Fibroblast of villous mesenchyme (primary cell): ENCODE measurements at regions not wholly inside any gene's neighbourhood (a gene's known extent, or its start where the extent isn't known, plus 50 kb on each side); places are given as distances from the start of the nearest gene placed in this dataset.

Source experiments
- DNase-seq: peaks from one replicate; pipeline ENCODE4 v3.0.0-alpha.2; 2010; ENCODE audit warnings: low read depth
- H3K4me3 ChIP-seq: 2 replicates; pipeline ENCODE4 v1.5.1; 2011; ENCODE audit warnings: low read depth, mild to moderate bottlenecking, low read length
- CTCF ChIP-seq: IDR thresholded peaks from 2 replicates; pipeline ENCODE4 v1.5.1; 2012; ENCODE audit warnings: low read depth, mild to moderate bottlenecking, low read length; ENCODE audit not compliant: insufficient read depth

DNA sequence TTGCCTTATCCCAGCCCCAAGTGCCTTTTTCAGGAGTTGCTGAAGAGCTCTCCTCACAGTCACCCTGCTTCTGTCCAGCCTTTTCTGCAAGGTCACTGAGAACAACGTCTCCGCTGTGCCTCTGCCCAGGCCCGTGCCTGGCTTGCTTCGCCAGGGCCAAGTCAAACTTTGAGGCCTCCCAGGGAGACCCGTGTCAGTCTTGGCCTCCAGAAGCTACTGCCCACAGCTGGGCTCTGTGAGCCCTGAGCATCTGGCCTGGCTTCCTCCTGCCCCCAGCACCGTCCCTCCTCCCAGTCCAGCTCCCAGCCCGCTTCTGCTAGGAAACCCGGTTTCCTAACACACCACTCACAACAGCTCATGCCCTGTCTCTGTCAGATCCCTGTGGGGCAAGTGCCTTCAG lies 165.9 kb downstream of the TEX29 start:
- H3K4me3 ChIP-seq: no peak overlapping the region

GRCh38 chr13:111486801-111487200 lies 166.4 kb downstream of the TEX29 start:
- no peak for TF ChIP-seq CTCF
- H3K4me3 ChIP-seq: no peak overlapping the region
- DNase-seq: no peak

More for the DNA sequence above, 165.9 kb downstream of the TEX29 start:
- DNase-seq: no peak
- no peak for TF ChIP-seq CTCF

- no peak for TF ChIP-seq CTCF
- H3K4me3 ChIP-seq: no peak overlapping the region
- no peak for DNase-seq
Measured at GRCh38 chr13:111488486-111489132, 168.2 kb downstream of the TEX29 start.

DNA sequence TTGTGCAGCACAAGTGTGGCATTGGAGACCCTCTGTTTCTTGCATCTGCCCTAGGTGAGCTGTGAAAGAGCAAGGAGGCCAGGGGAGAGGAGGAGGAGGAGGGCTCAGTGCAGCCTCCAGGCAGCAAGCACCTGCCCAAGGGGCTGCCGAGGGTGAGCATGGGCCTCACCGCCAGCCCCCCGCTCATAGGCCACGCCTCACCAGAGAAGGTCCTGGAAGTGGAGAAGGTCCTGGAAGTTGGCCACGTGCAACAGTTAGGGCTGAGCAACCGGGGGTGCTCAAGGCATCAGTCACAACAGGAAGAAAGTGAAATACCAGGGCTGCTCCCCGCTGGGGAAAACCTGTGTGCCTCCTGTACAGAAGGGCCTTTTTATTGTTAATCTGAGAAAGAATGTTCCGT lies 168.9 kb downstream of the TEX29 start:
- no peak overlapping the region for H3K4me3 ChIP-seq
- DNase-seq: no peak
- TF ChIP-seq CTCF: no peak

GRCh38 chr13:111490611-111491010 lies 170.2 kb downstream of the TEX29 start:
- no peak for DNase-seq
- no peak overlapping the region for H3K4me3 ChIP-seq
- no peak for TF ChIP-seq CTCF

DNA sequence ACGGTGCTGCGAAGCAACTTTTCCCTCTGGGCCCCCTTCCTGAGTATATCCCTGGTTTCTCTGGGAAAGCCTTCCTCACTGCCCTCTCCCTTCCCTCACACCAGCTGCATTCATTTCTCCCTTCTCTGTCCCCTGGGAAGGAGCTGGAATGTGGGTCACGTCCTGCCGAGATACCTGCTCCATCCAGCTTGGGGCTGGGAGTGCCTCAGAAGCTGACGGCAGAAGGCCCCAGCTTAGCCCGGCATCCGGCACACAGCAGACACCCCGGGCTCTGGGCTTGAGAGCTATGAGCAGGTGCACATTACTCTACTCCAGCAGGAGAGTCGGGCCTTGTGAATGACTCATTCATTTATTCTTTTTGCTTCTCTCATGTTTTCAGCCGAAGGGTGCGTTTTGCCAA lies 170.6 kb downstream of the TEX29 start:
- H3K4me3 ChIP-seq: no peak overlapping the region
- TF ChIP-seq CTCF: no peak
- no peak for DNase-seq

GRCh38 chr13:111491659-111492058 lies 171.2 kb downstream of the TEX29 start:
- TF ChIP-seq CTCF: no peak
- no peak for DNase-seq
- H3K4me3 ChIP-seq: no peak overlapping the region
